Common myeloid progenitor, CD34-positive (primary cell): ENCODE measurements at regions not wholly inside any gene's neighbourhood (a gene's known extent, or its start where the extent isn't known, plus 50 kb on each side); places are given as distances from the start of the nearest gene placed in this dataset.

Experiments used
- CTCF ChIA-PET: fragments of 350-600 bp; sonication (Branson Sonifier 250); formaldehyde crosslinking; loops from one replicate; lab custom pipeline; 2021; ENCODE audit warnings: antibody characterized with exemption; lab: Charles Lee
- POLR2A ChIA-PET: fragments of 350-600 bp; sonication (Branson Sonifier 250); formaldehyde crosslinking; loops from one replicate; lab custom pipeline; 2021; ENCODE audit warnings: antibody characterized with exemption; lab: Charles Lee
- DNase-seq, 3 donors: peaks; one replicate each; pipeline versions ENCODE4 v3.0.0 to v3.0.0-alpha.2; 2013
- H3K27ac ChIP-seq, 2 experiments: 1 replicate in 1 of 2; 2 replicates in 1 of 2; pipeline ENCODE4 v1.7.0; 2013; ENCODE audit warnings: inconsistent platforms in 2 of 2, low read length in 2 of 2, mild to moderate bottlenecking in 2 of 2, low read depth in 1 of 2, moderate library complexity in 1 of 2; ENCODE audit not compliant: severe bottlenecking in 2 of 2, insufficient read depth in 1 of 2, poor library complexity in 1 of 2
- H3K27me3 ChIP-seq, 5 experiments: replicated peaks in 2 of 5; 1 replicate in 3 of 5; 2 replicates in 2 of 5; pipeline versions ENCODE4 v1.6.1 to v1.7.0; 2013; ENCODE audit warnings: low read length in 4 of 5, mild to moderate bottlenecking in 2 of 5, moderate library complexity in 2 of 5, inconsistent platforms in 1 of 5; ENCODE audit not compliant: insufficient read depth in 5 of 5, control insufficient read depth in 4 of 5
- H3K36me3 ChIP-seq, 4 experiments: 1 replicate in 2 of 4; 2 replicates in 2 of 4; pipeline versions ENCODE4 v1.6.1 to v1.7.0; 2013; ENCODE audit warnings: low read length in 3 of 4, control low read depth in 1 of 4, mild to moderate bottlenecking in 1 of 4; ENCODE audit not compliant: control insufficient read depth in 4 of 4, insufficient read depth in 4 of 4
- H3K4me1 ChIP-seq, 4 experiments: 1 replicate in 3 of 4; 2 replicates in 1 of 4; pipeline versions ENCODE4 v1.6.1 to v1.7.1; 2013; ENCODE audit warnings: low read length in 3 of 4, mild to moderate bottlenecking in 3 of 4, control low read depth in 1 of 4, inconsistent platforms in 1 of 4, moderate library complexity in 1 of 4; ENCODE audit not compliant: control insufficient read depth in 4 of 4, insufficient read depth in 4 of 4; ENCODE audit errors: control extremely low read depth in 1 of 4
- H3K4me3 ChIP-seq, 7 experiments: 1 replicate in 4 of 7; 2 replicates in 3 of 7; pipeline versions ENCODE4 v1.5.1 to v1.7.0; 2013; ENCODE audit warnings: mild to moderate bottlenecking in 7 of 7, low read length in 6 of 7, moderate library complexity in 6 of 7, inconsistent platforms in 2 of 7, low read depth in 2 of 7, control low read depth in 1 of 7; ENCODE audit not compliant: insufficient read depth in 4 of 7, control insufficient read depth in 1 of 7; ENCODE audit errors: extremely low read depth in 1 of 7
- H3K9me3 ChIP-seq, 5 experiments: 1 replicate in 4 of 5; 2 replicates in 1 of 5; pipeline versions ENCODE4 v1.6.1 to v1.7.1; 2013; ENCODE audit warnings: low read length in 4 of 5, mild to moderate bottlenecking in 2 of 5, inconsistent platforms in 1 of 5, low read depth in 1 of 5, moderate library complexity in 1 of 5; ENCODE audit not compliant: control insufficient read depth in 4 of 5, insufficient read depth in 2 of 5; ENCODE audit errors: control extremely low read depth in 1 of 5
- WGBS: methylation state at CpG from one replicate; pipeline ENCODE4 v1.1.5; 2013; ENCODE audit not compliant: insufficient coverage; 5-methylcytosine and 5-hydroxymethylcytosine counted together

GRCh38 chr6:47917202-47917601, 135.4 kb downstream of the OPN5 start:
- no peak overlapping the region for H3K27ac ChIP-seq
- no peaks in the 10 kb centered on the region for H3K4me1 ChIP-seq
- H3K9me3 ChIP-seq: no peaks in the 10 kb centered on the region
- DNase-seq: no peak
- no peaks in the 10 kb centered on the region for H3K36me3 ChIP-seq
- ChIA-PET POLR2A (no interaction called here), CTCF (no interaction called here)
- 83% methylated on average over 1 of the region's 3 CpGs for whole genome bisulfite sequencing
- H3K27me3 ChIP-seq: no peaks in the 10 kb centered on the region
- no peak overlapping the region for H3K4me3 ChIP-seq

DNA sequence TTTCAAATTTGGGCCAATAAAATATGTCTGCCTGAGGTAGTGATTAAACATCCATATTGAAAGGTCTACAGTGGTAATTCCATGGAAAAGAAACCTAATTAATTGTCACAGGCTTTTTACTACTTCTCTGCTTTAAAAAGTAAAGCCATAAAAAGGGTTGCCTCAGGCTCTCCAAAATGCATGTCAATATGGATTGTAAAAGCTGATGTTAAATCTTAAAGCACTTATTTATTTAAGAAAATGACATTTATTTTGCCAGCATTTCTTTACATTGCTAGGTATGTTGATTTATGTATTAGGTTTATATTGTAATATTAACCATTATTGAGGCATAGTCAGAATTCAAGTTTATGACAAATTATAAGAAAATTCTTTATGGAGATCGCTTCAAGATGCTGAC, 133.2 kb downstream of the OPN5 start:
- ChIA-PET POLR2A (no interaction called here), CTCF (no interaction called here)
- no peaks in the 10 kb centered on the region for H3K27me3 ChIP-seq
- no peak overlapping the region for H3K4me3 ChIP-seq
- H3K9me3 ChIP-seq: no peaks in the 10 kb centered on the region
- no peak overlapping the region for H3K27ac ChIP-seq
- H3K36me3 ChIP-seq: no peaks in the 10 kb centered on the region
- DNase-seq: no peak
- WGBS: 100% methylated on average over 1 of the region's 1 CpG
- no peaks in the 10 kb centered on the region for H3K4me1 ChIP-seq

DNA sequence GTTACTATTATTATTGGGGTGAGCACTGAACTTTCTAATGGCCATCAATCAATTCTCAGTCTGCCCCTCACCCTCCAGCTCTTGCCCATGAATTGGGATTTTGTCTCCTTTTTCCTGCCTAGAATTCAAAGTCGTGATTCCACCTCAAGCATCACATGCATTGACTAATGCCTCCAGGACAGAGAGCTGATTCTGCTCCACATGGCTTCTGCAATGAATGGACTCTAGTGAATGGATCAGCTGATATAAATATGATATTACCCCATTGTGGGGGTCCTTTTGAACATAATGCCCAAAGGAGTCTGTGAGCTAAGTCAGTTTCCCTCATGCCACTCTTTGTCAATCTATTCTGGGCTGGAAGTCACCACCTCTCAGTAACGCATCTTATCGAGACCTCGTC, 126.4 kb downstream of the OPN5 start:
- CTCF ChIA-PET: no interaction called here
- no peak overlapping the region for H3K4me3 ChIP-seq
- DNase-seq: no peak
- no peaks in the 10 kb centered on the region for H3K4me1 ChIP-seq
- H3K27ac ChIP-seq: no peak overlapping the region
- H3K36me3 ChIP-seq: no peaks in the 10 kb centered on the region
- WGBS: 100% methylated on average over 1 of the region's 4 CpGs
- no peaks in the 10 kb centered on the region for H3K9me3 ChIP-seq
- H3K27me3 ChIP-seq: no peaks in the 10 kb centered on the region
- POLR2A ChIA-PET: no interaction called here

DNA sequence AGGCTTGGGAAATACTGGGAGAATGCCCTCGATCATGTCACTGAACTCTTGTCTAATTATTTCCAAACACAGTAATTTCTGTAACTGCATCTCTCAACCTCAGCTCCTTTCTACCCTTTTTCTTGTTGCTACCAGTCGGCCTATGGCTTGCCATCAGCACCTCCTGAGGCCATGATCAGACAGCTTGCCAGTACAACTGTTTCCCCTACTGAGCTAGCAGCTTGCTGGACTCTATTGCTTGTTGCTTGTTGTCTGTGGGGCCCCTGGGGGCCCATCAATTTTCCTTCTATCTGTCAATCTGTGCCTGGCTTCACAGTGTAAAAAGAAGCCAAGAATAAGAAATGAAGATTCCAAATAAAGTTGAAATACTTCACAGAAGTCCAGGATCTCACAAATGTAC, 123.9 kb downstream of the OPN5 start:
- ChIA-PET CTCF (interaction anchor here (2.1 kb wide), 1 partner anchor 11 kb away, joined by 6 read pairs; no protein-coding TSS in a partner anchor), POLR2A (no interaction called here)
- H3K4me3 ChIP-seq: no peak overlapping the region
- H3K4me1 ChIP-seq: no peaks in the 10 kb centered on the region
- no peaks in the 10 kb centered on the region for H3K9me3 ChIP-seq
- no peaks in the 10 kb centered on the region for H3K36me3 ChIP-seq
- H3K27me3 ChIP-seq: no peaks in the 10 kb centered on the region
- WGBS: 100% methylated on average over 2 of the region's 2 CpGs
- H3K27ac ChIP-seq: no peak overlapping the region
- no peak for DNase-seq

DNA sequence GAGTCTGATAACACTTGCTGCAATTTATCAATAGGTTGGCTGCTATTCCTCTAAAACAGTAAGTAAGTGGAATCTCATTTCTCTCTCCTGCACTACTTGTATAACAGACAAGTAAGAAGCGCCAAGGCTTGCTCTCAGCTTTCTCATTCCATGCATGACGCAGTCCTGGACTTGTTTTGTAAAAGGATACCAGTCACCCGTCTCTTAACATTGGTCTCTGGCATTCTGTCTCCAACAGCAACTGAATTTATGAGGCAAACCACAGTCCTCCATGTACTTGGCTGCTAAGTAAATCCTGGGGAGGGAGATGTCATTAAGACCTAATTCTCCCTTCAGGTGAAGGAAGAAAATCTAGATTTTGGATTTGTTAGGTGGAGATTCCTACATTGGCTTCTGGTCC, 115.4 kb downstream of the OPN5 start:
- POLR2A ChIA-PET: no interaction called here
- H3K4me3 ChIP-seq: no peak overlapping the region
- DNase-seq: no peak
- no peaks in the 10 kb centered on the region for H3K4me1 ChIP-seq
- H3K9me3 ChIP-seq: peaks cover 0 to 3% (median 0%) of the 10 kb centered on the region in 5 experiments
- H3K27me3 ChIP-seq: no peaks in the 10 kb centered on the region
- 100% methylated on average over 1 of the region's 3 CpGs for WGBS
- H3K27ac ChIP-seq: no peak overlapping the region
- H3K36me3 ChIP-seq: no peaks in the 10 kb centered on the region
- CTCF ChIA-PET: no interaction called here

- H3K27ac ChIP-seq: no peak overlapping the region
- 93% methylated on average over 7 of the region's 7 CpGs for WGBS
- no peaks in the 10 kb centered on the region for H3K27me3 ChIP-seq
- no peak overlapping the region for H3K4me3 ChIP-seq
- H3K36me3 ChIP-seq: no peaks in the 10 kb centered on the region
- CTCF ChIA-PET: no interaction called here
- POLR2A ChIA-PET: no interaction called here
- no peaks in the 10 kb centered on the region for H3K9me3 ChIP-seq
- no peaks in the 10 kb centered on the region for H3K4me1 ChIP-seq
- no peak for DNase-seq
Observed at GRCh38 chr6:47890326-47890875, 108.6 kb downstream of the OPN5 start.

- ChIA-PET CTCF (interaction anchor here (0.9 kb wide), 1 partner anchor 1980 kb away, joined by 3 read pairs; no protein-coding TSS in a partner anchor), POLR2A (no interaction called here)
- WGBS: 93% methylated on average over 5 of the region's 7 CpGs
- Histone ChIP-seq H3K27ac (no peak overlapping the region), H3K9me3 (no peaks in the 10 kb centered on the region), H3K36me3 (no peaks in the 10 kb centered on the region), H3K4me1 (no peaks in the 10 kb centered on the region), H3K27me3 (no peaks in the 10 kb centered on the region), H3K4me3 (no peak overlapping the region)
- no peak for DNase-seq
Observed at GRCh38 chr6:47879015-47879414, 97.2 kb downstream of the OPN5 start.
